GM12878 (cell line): ENCODE measurements at regions not wholly inside any gene's neighbourhood (a gene's known extent, or its start where the extent isn't known, plus 50 kb on each side); places are given as distances from the start of the nearest gene placed in this dataset.

ENCODE experiments used
- ATF7 ChIP-seq: fragments of 450-650 bp; IDR thresholded peaks from 2 replicates; pipeline ENCODE4 v1.6.1; 2016; ENCODE audit warnings: low read depth, mild to moderate bottlenecking
- CBX3 ChIP-seq: fragments of 200-600 bp; sonication (generic); IDR thresholded peaks from 2 replicates; pipeline ENCODE4 v1.6.1; 2016; ENCODE audit warnings: low read depth, borderline replicate concordance
- CREB1 ChIP-seq: IDR thresholded peaks from 2 replicates; pipeline ENCODE4 v1.6.1; 2012; ENCODE audit warnings: low read depth, mild to moderate bottlenecking, inconsistent platforms
- CREM ChIP-seq: IDR thresholded peaks from 2 replicates; pipeline ENCODE4 v1.6.1; 2014; ENCODE audit warnings: antibody characterized with exemption, low read depth
- EP300 ChIP-seq, 2 experiments: fragments of 150-350 bp in 1 of 2; IDR thresholded peaks; 2 replicates each; pipeline ENCODE4 v1.6.1; 2011 to 2012; ENCODE audit warnings: low read depth in 2 of 2, low read length in 2 of 2, borderline replicate concordance in 1 of 2, improper control_type of control experiment in 1 of 2, inconsistent platforms in 1 of 2; ENCODE audit not compliant: control insufficient read depth in 1 of 2
- HCFC1 ChIP-seq: fragments of 150-350 bp; IDR thresholded peaks from 2 replicates; pipeline ENCODE4 v1.6.1; 2014; ENCODE audit warnings: low read length
- IKZF2 ChIP-seq, 2 experiments: fragments of 450-650 bp; IDR thresholded peaks; 2 replicates each; pipeline ENCODE4 v1.6.1; 2017; ENCODE audit warnings: mild to moderate bottlenecking in 2 of 2, moderate library complexity in 2 of 2
- MEF2B ChIP-seq: fragments of 450-650 bp; IDR thresholded peaks from 2 replicates; pipeline ENCODE4 v1.6.1; 2018; ENCODE audit warnings: mild to moderate bottlenecking, moderate library complexity; ENCODE audit not compliant: partially characterized antibody, poor library complexity, severe bottlenecking
- MTA2 ChIP-seq: fragments of 450-650 bp; IDR thresholded peaks from 2 replicates; pipeline ENCODE4 v1.6.1; 2016; ENCODE audit warnings: low read depth, mild to moderate bottlenecking, moderate library complexity
- MYB ChIP-seq: fragments of 150-350 bp; IDR thresholded peaks from 2 replicates; pipeline ENCODE4 v1.6.1; 2014; ENCODE audit warnings: mild to moderate bottlenecking, low read depth, low read length, borderline replicate concordance
- NR2C2 ChIP-seq: IDR thresholded peaks from 2 replicates; pipeline ENCODE4 v1.6.1; 2011; ENCODE audit warnings: borderline replicate concordance, low read depth; ENCODE audit not compliant: control insufficient read depth, insufficient read length
- PAX8 ChIP-seq: fragments of 450-650 bp; IDR thresholded peaks from 2 replicates; pipeline ENCODE4 v1.6.1; 2017; ENCODE audit warnings: mild to moderate bottlenecking, moderate library complexity
- RB1 ChIP-seq: fragments of 450-650 bp; formaldehyde crosslinking; IDR thresholded peaks from 2 replicates; pipeline ENCODE4 v1.6.1; 2017; ENCODE audit warnings: mild to moderate bottlenecking, borderline replicate concordance
- SIN3A ChIP-seq: IDR thresholded peaks from 2 replicates; pipeline ENCODE4 v1.6.1; 2012; ENCODE audit warnings: low read depth, low read length, improper control_type of control experiment
- WRNIP1 ChIP-seq: IDR thresholded peaks from 2 replicates; pipeline ENCODE4 v1.6.1; 2011; ENCODE audit warnings: low read depth, low read length, improper control_type of control experiment, borderline replicate concordance
- ZNF207 ChIP-seq: fragments of 450-650 bp; IDR thresholded peaks from 2 replicates; pipeline ENCODE4 v1.6.1; 2014; ENCODE audit warnings: antibody characterized with exemption, mild to moderate bottlenecking, borderline replicate concordance
- TF ChIP-seq, protein P1 (sequence below): fragments of 450-650 bp; IDR thresholded peaks from 2 replicates; pipeline ENCODE4 v1.6.1; 2017; ENCODE audit warnings: mild to moderate bottlenecking
- TF ChIP-seq, protein P2 (sequence below): fragments of 450-650 bp; formaldehyde crosslinking; IDR thresholded peaks from 2 replicates; pipeline ENCODE4 v1.4.0; 2020; ENCODE audit warnings: mild to moderate bottlenecking, moderate library complexity
- TF ChIP-seq, protein P3 (sequence below): fragments of 450-650 bp; IDR thresholded peaks from 2 replicates; pipeline ENCODE4 v1.6.1; 2018; ENCODE audit warnings: borderline replicate concordance, mild to moderate bottlenecking; ENCODE audit not compliant: partially characterized antibody
- TF ChIP-seq, protein P4 (sequence below): fragments of 450-650 bp; IDR thresholded peaks from 2 replicates; pipeline ENCODE4 v1.6.1; 2017; ENCODE audit warnings: borderline replicate concordance

DNA sequence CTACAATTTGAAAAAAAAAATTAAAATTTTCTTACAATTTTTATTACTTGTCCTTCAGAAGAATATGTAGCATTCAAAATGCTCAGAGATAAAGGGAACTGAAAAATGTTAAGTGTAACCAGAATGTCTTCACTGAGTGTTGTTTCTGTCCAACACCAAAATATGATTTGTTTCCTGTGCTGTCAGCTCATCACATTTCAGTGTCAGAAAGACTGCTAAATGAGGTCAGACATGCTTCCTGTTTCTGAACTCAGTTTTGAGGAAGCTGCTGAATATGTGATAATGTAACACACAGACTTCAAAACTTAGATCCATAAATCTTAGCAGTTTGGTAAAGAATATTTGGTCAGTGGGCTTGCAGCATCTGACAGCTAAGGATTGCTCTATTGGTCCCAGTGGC is 1849.7 kb downstream of the PCDH7 start (continued):
- TF ChIP-seq IKZF2 (IDR thresholded peaks at IDR 0.05) (peak; percentile 53 to 57; a peak in 2 of 4 replicates), HCFC1 (no peak), EP300 (IDR thresholded peaks at IDR 0.05; ENCODE audit: borderline replicate concordance in 1 of 2, control insufficient read depth in 1 of 2, low read depth in 2 of 2, low read length in 2 of 2) (peak; percentile 74 to 77; a peak in 3 of 4 replicates), SIN3A (no peak), RB1 (no peak), CBX3 (no peak), WRNIP1 (no peak), MEF2B (no peak), PAX8 (no peak), ZNF207 (no peak), CREB1 (peak; percentile 54; the same call in 1 of the 2 replicates), ATF7 (peak; percentile 91), MTA2 (peak; percentile 87), CREM (no peak), MYB (no peak), NR2C2 (no peak)
- TF ChIP-seq, protein P1, sequence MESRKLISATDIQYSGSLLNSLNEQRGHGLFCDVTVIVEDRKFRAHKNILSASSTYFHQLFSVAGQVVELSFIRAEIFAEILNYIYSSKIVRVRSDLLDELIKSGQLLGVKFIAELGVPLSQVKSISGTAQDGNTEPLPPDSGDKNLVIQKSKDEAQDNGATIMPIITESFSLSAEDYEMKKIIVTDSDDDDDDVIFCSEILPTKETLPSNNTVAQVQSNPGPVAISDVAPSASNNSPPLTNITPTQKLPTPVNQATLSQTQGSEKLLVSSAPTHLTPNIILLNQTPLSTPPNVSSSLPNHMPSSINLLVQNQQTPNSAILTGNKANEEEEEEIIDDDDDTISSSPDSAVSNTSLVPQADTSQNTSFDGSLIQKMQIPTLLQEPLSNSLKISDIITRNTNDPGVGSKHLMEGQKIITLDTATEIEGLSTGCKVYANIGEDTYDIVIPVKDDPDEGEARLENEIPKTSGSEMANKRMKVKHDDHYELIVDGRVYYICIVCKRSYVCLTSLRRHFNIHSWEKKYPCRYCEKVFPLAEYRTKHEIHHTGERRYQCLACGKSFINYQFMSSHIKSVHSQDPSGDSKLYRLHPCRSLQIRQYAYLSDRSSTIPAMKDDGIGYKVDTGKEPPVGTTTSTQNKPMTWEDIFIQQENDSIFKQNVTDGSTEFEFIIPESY, result no peak
- TF ChIP-seq, protein P2, sequence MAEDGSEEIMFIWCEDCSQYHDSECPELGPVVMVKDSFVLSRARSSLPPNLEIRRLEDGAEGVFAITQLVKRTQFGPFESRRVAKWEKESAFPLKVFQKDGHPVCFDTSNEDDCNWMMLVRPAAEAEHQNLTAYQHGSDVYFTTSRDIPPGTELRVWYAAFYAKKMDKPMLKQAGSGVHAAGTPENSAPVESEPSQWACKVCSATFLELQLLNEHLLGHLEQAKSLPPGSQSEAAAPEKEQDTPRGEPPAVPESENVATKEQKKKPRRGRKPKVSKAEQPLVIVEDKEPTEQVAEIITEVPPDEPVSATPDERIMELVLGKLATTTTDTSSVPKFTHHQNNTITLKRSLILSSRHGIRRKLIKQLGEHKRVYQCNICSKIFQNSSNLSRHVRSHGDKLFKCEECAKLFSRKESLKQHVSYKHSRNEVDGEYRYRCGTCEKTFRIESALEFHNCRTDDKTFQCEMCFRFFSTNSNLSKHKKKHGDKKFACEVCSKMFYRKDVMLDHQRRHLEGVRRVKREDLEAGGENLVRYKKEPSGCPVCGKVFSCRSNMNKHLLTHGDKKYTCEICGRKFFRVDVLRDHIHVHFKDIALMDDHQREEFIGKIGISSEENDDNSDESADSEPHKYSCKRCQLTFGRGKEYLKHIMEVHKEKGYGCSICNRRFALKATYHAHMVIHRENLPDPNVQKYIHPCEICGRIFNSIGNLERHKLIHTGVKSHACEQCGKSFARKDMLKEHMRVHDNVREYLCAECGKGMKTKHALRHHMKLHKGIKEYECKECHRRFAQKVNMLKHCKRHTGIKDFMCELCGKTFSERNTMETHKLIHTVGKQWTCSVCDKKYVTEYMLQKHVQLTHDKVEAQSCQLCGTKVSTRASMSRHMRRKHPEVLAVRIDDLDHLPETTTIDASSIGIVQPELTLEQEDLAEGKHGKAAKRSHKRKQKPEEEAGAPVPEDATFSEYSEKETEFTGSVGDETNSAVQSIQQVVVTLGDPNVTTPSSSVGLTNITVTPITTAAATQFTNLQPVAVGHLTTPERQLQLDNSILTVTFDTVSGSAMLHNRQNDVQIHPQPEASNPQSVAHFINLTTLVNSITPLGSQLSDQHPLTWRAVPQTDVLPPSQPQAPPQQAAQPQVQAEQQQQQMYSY (CRISPR knock-in tag), result no peak
- TF ChIP-seq, protein P3, sequence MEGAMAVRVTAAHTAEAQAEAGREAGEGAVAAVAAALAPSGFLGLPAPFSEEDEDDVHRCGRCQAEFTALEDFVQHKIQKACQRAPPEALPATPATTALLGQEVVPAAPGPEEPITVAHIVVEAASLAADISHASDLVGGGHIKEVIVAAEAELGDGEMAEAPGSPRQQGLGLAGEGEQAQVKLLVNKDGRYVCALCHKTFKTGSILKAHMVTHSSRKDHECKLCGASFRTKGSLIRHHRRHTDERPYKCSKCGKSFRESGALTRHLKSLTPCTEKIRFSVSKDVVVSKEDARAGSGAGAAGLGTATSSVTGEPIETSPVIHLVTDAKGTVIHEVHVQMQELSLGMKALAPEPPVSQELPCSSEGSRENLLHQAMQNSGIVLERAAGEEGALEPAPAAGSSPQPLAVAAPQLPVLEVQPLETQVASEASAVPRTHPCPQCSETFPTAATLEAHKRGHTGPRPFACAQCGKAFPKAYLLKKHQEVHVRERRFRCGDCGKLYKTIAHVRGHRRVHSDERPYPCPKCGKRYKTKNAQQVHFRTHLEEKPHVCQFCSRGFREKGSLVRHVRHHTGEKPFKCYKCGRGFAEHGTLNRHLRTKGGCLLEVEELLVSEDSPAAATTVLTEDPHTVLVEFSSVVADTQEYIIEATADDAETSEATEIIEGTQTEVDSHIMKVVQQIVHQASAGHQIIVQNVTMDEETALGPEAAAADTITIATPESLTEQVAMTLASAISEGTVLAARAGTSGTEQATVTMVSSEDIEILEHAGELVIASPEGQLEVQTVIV, result no peak
- TF ChIP-seq, protein P4, sequence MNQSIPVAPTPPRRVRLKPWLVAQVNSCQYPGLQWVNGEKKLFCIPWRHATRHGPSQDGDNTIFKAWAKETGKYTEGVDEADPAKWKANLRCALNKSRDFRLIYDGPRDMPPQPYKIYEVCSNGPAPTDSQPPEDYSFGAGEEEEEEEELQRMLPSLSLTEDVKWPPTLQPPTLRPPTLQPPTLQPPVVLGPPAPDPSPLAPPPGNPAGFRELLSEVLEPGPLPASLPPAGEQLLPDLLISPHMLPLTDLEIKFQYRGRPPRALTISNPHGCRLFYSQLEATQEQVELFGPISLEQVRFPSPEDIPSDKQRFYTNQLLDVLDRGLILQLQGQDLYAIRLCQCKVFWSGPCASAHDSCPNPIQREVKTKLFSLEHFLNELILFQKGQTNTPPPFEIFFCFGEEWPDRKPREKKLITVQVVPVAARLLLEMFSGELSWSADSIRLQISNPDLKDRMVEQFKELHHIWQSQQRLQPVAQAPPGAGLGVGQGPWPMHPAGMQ, result no peak
